ENCODE measurements at regions not wholly inside any gene's neighbourhood (a gene's known extent, or its start where the extent isn't known, plus 50 kb on each side); places are given as distances from the start of the nearest gene placed in this dataset.

DNA sequence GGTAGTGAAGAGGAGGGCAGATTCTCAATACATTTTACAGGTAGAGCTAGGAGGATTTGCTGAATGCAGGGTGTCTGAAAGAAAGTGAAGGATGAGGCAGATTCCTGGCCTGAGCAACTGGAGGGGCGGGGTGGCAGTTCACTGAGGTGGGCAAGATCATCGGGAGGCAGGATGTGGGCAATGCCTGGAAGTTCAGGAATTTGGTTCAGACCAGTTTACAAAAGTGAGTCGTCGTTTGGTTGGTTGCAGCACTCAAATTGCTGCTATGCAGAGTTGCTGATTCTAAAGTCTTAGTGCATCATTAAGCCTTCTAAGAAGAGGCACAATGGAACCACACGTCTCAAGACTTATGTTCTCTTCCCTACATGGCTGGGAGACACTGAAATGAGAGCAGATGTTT is 134.0 kb downstream of the MFSD1 start:
- DNase-seq (ENCODE audit: low read depth, low spot score) = no peak

GRCh38 chr3:158936530-158937113 is 134.8 kb downstream of the MFSD1 start:
- Histone ChIP-seq H2AFZ (ENCODE audit: control insufficient read depth, low read length) (no peak overlapping the region), H3K4me2 (ENCODE audit: control insufficient read depth, extremely low read depth, insufficient read depth, low read depth, low read length) (no peak overlapping the region), H3K27me3 (ENCODE audit: control insufficient read depth, extremely low read depth, insufficient read depth, low read length) (no peaks in the 10 kb centered on the region), H3K36me3 (ENCODE audit: control insufficient read depth in 2 of 2, extremely low read depth in 1 of 2, insufficient read depth in 2 of 2, low read length in 2 of 2) (no peaks in the 10 kb centered on the region), H3K79me2 (ENCODE audit: control insufficient read depth, insufficient read depth, low read length) (no peaks in the 10 kb centered on the region), H3K9me3 (ENCODE audit: control insufficient read depth, low read depth, low read length) (no peaks in the 10 kb centered on the region), H3K9ac (ENCODE audit: control insufficient read depth, extremely low read depth, insufficient read depth, low read length) (no peak overlapping the region), H4K20me1 (ENCODE audit: control insufficient read depth, extremely low read depth, insufficient read depth, low read length) (no peaks in the 10 kb centered on the region), H3K27ac (ENCODE audit: control insufficient read depth, insufficient read depth, low read length) (no peak overlapping the region), H3K9me1 (ENCODE audit: control insufficient read depth, extremely low read depth, insufficient read depth, low read length) (no peaks in the 10 kb centered on the region), H3K4me1 (ENCODE audit: control insufficient read depth, extremely low read depth, insufficient read depth, low read length) (peaks cover 8% of the 10 kb centered on the region), H3K4me3 (ENCODE audit: control insufficient read depth in 2 of 3, extremely low read depth in 1 of 3, insufficient read depth in 2 of 3, low read depth in 1 of 3, low read length in 3 of 3) (no peak overlapping the region)
- DNase-seq (ENCODE audit: low read depth, low spot score) (no peak), FAIRE-seq (no peak)
- dilution Hi-C loops (cut with MboI; ENCODE audit: extremely low pct_ligation_motif_present, low sequenced_read_pairs) = no loop called here
- no peak for TF ChIP-seq CTCF (optimal IDR thresholded peaks at IDR 0.05 in 1 of 3, IDR thresholded peaks at IDR 0.05 in 1 of 3, conservative IDR thresholded peaks at IDR 0.05 in 1 of 3; ENCODE audit: extremely low read depth in 1 of 3, insufficient read depth in 2 of 3, low read length in 3 of 3)
- no peak for TF ChIP-seq EZH2 (IDR thresholded peaks at IDR 0.05; ENCODE audit: low read length)

More for the DNA sequence above, 134.0 kb downstream of the MFSD1 start:
- Histone ChIP-seq H2AFZ (ENCODE audit: control insufficient read depth, low read length) (no peak overlapping the region), H4K20me1 (ENCODE audit: control insufficient read depth, extremely low read depth, insufficient read depth, low read length) (no peaks in the 10 kb centered on the region), H3K4me2 (ENCODE audit: control insufficient read depth, extremely low read depth, insufficient read depth, low read depth, low read length) (no peak overlapping the region), H3K27ac (ENCODE audit: control insufficient read depth, insufficient read depth, low read length) (no peak overlapping the region), H3K4me1 (ENCODE audit: control insufficient read depth, extremely low read depth, insufficient read depth, low read length) (peaks cover 8% of the 10 kb centered on the region), H3K36me3 (ENCODE audit: control insufficient read depth in 2 of 2, extremely low read depth in 1 of 2, insufficient read depth in 2 of 2, low read length in 2 of 2) (no peaks in the 10 kb centered on the region), H3K9ac (ENCODE audit: control insufficient read depth, extremely low read depth, insufficient read depth, low read length) (no peak overlapping the region), H3K9me3 (ENCODE audit: control insufficient read depth, low read depth, low read length) (no peaks in the 10 kb centered on the region), H3K4me3 (ENCODE audit: control insufficient read depth in 2 of 3, extremely low read depth in 1 of 3, insufficient read depth in 2 of 3, low read depth in 1 of 3, low read length in 3 of 3) (no peak overlapping the region), H3K79me2 (ENCODE audit: control insufficient read depth, insufficient read depth, low read length) (no peaks in the 10 kb centered on the region), H3K9me1 (ENCODE audit: control insufficient read depth, extremely low read depth, insufficient read depth, low read length) (no peaks in the 10 kb centered on the region), H3K27me3 (ENCODE audit: control insufficient read depth, extremely low read depth, insufficient read depth, low read length) (no peaks in the 10 kb centered on the region)
- TF ChIP-seq EZH2 (IDR thresholded peaks at IDR 0.05; ENCODE audit: low read length) (no peak), CTCF (optimal IDR thresholded peaks at IDR 0.05 in 1 of 3, IDR thresholded peaks at IDR 0.05 in 1 of 3, conservative IDR thresholded peaks at IDR 0.05 in 1 of 3; ENCODE audit: extremely low read depth in 1 of 3, insufficient read depth in 2 of 3, low read length in 3 of 3) (no peak)
- no peak for FAIRE-seq
- dilution Hi-C loops (cut with MboI; ENCODE audit: extremely low pct_ligation_motif_present, low sequenced_read_pairs) = no loop called here
